WERI-Rb-1 (cell line): ENCODE measurements at regions not wholly inside any gene's neighbourhood (a gene's known extent, or its start where the extent isn't known, plus 50 kb on each side); places are given as distances from the start of the nearest gene placed in this dataset.

ENCODE experiments used
- DNase-seq: peaks from one replicate; pipeline ENCODE4 v3.0.0-alpha.2; 2020
- H3K27ac ChIP-seq: fragments of 250-450 bp; sonication (Bioruptor Pico); 2 replicates; pipeline ENCODE4 v1.5.1; 2020; ENCODE audit warnings: mild to moderate bottlenecking, moderate library complexity
- H3K27me3 ChIP-seq: fragments of 250-450 bp; sonication (Bioruptor Pico); 2 replicates; pipeline ENCODE4 v1.5.1; 2021; ENCODE audit warnings: mild to moderate bottlenecking, low read depth, moderate library complexity; ENCODE audit not compliant: insufficient read depth, severe bottlenecking
- H3K36me3 ChIP-seq: fragments of 250-450 bp; sonication (Bioruptor Pico); 2 replicates; pipeline ENCODE4 v1.5.1; 2020; ENCODE audit warnings: mild to moderate bottlenecking, moderate library complexity
- H3K4me3 ChIP-seq: 2 replicates; pipeline ENCODE4 v1.5.1; 2011; ENCODE audit warnings: low read depth, mild to moderate bottlenecking, control low read depth, low read length
- H3K9me3 ChIP-seq: fragments of 250-450 bp; sonication (Bioruptor Pico); 2 replicates; pipeline ENCODE4 v1.5.1; 2021; ENCODE audit warnings: mild to moderate bottlenecking, moderate library complexity; ENCODE audit not compliant: severe bottlenecking
- CTCF ChIP-seq: IDR thresholded peaks from 2 replicates; pipeline ENCODE4 v1.5.1; 2011; ENCODE audit warnings: low read depth, mild to moderate bottlenecking, control low read depth, inconsistent platforms, low read length

GRCh38 chr10:3016016-3016415 lies 51.3 kb upstream of the PFKP start:
- DNase-seq: no peak
- TF ChIP-seq CTCF: no peak
- H3K9me3 ChIP-seq: no peaks in the 10 kb centered on the region
- H3K27me3 ChIP-seq: no peaks in the 10 kb centered on the region
- H3K36me3 ChIP-seq: no peaks in the 10 kb centered on the region
- no peak overlapping the region for H3K4me3 ChIP-seq
- H3K27ac ChIP-seq: no peak overlapping the region

GRCh38 chr10:3014968-3015367 lies 52.4 kb upstream of the PFKP start:
- TF ChIP-seq CTCF: no peak
- Histone ChIP-seq H3K36me3 (no peaks in the 10 kb centered on the region), H3K27ac (no peak overlapping the region), H3K27me3 (no peaks in the 10 kb centered on the region), H3K4me3 (no peak overlapping the region), H3K9me3 (no peaks in the 10 kb centered on the region)
- DNase-seq: no peak

GRCh38 chr10:3012223-3012622 lies 55.1 kb upstream of the PFKP start:
- Histone ChIP-seq H3K4me3 (no peak overlapping the region), H3K36me3 (no peaks in the 10 kb centered on the region), H3K9me3 (no peaks in the 10 kb centered on the region), H3K27ac (no peak overlapping the region), H3K27me3 (no peaks in the 10 kb centered on the region)
- DNase-seq: no peak
- no peak for TF ChIP-seq CTCF

- Histone ChIP-seq H3K27me3 (no peaks in the 10 kb centered on the region), H3K27ac (no peak overlapping the region), H3K4me3 (no peak overlapping the region), H3K36me3 (no peaks in the 10 kb centered on the region), H3K9me3 (no peaks in the 10 kb centered on the region)
- TF ChIP-seq CTCF: no peak
- DNase-seq: no peak
These were observed 56.4 kb upstream of the PFKP start for GRCh38 chr10:3010816-3011460.

- Histone ChIP-seq H3K36me3 (no peaks in the 10 kb centered on the region), H3K9me3 (no peaks in the 10 kb centered on the region), H3K4me3 (no peak overlapping the region), H3K27ac (no peak overlapping the region), H3K27me3 (no peaks in the 10 kb centered on the region)
- DNase-seq: no peak
- no peak for TF ChIP-seq CTCF
These were observed 57.0 kb upstream of the PFKP start for GRCh38 chr10:3010334-3010733.

GRCh38 chr10:3009341-3009740 lies 58.0 kb upstream of the PFKP start:
- no peaks in the 10 kb centered on the region for H3K36me3 ChIP-seq
- DNase-seq: no peak
- no peak overlapping the region for H3K4me3 ChIP-seq
- H3K27ac ChIP-seq: no peak overlapping the region
- no peaks in the 10 kb centered on the region for H3K27me3 ChIP-seq
- no peak for TF ChIP-seq CTCF
- no peaks in the 10 kb centered on the region for H3K9me3 ChIP-seq
